ENCODE measurements at regions not wholly inside any gene's neighbourhood (a gene's known extent, or its start where the extent isn't known, plus 50 kb on each side); places are given as distances from the start of the nearest gene placed in this dataset.
"Not testable (repeated sequence)": the region's sequence is repeated elsewhere in the genome, so short reads cannot be mapped to it uniquely, and the experiment has no call there.

GRCh38 chr4:170389411-170389810, 299.7 kb upstream of the AADAT start:
- Histone ChIP-seq H3K4me3 (ENCODE audit: low read depth in 1 of 5, low read length in 5 of 5) (no peak overlapping the region), H3K9me3 (ENCODE audit: control insufficient read depth in 5 of 5, low read length in 5 of 5) (peaks cover 0 to 7% (median 0%) of the 10 kb centered on the region in 5 donors), H3K27me3 (ENCODE audit: control insufficient read depth in 5 of 5, insufficient read depth in 4 of 5, low read length in 5 of 5) (no peaks in the 10 kb centered on the region), H3K9ac (ENCODE audit: low read length in 5 of 5) (no peak overlapping the region), H3K36me3 (ENCODE audit: control insufficient read depth in 5 of 5, insufficient read depth in 5 of 5, low read length in 5 of 5) (no peaks in the 10 kb centered on the region), H3K27ac (ENCODE audit: low read depth, low read length) (no peak overlapping the region), H3K4me1 (ENCODE audit: control insufficient read depth in 5 of 5, insufficient read depth in 5 of 5, low read length in 5 of 5) (no peaks in the 10 kb centered on the region)

GRCh38 chr4:170388255-170388654, 298.5 kb upstream of the AADAT start:
- no peaks in the 10 kb centered on the region for H3K27me3 ChIP-seq (ENCODE audit: control insufficient read depth in 5 of 5, insufficient read depth in 4 of 5, low read length in 5 of 5)
- no peaks in the 10 kb centered on the region for H3K36me3 ChIP-seq (ENCODE audit: control insufficient read depth in 5 of 5, insufficient read depth in 5 of 5, low read length in 5 of 5)
- no peak overlapping the region for H3K9ac ChIP-seq (ENCODE audit: low read length in 5 of 5)
- H3K4me3 ChIP-seq (ENCODE audit: low read depth in 1 of 5, low read length in 5 of 5), result no peak overlapping the region
- H3K27ac ChIP-seq (ENCODE audit: low read depth, low read length), result no peak overlapping the region
- H3K9me3 ChIP-seq (ENCODE audit: control insufficient read depth in 5 of 5, low read length in 5 of 5), result peaks cover 0 to 7% (median 0%) of the 10 kb centered on the region in 5 donors
- H3K4me1 ChIP-seq (ENCODE audit: control insufficient read depth in 5 of 5, insufficient read depth in 5 of 5, low read length in 5 of 5), result no peaks in the 10 kb centered on the region

GRCh38 chr4:170386971-170387370, 297.2 kb upstream of the AADAT start:
- Histone ChIP-seq H3K9ac (ENCODE audit: low read length in 5 of 5) (no peak overlapping the region), H3K4me3 (ENCODE audit: low read depth in 1 of 5, low read length in 5 of 5) (no peak overlapping the region), H3K9me3 (ENCODE audit: control insufficient read depth in 5 of 5, low read length in 5 of 5) (peaks cover 0 to 7% (median 0%) of the 10 kb centered on the region in 5 donors), H3K27me3 (ENCODE audit: control insufficient read depth in 5 of 5, insufficient read depth in 4 of 5, low read length in 5 of 5) (no peaks in the 10 kb centered on the region), H3K27ac (ENCODE audit: low read depth, low read length) (no peak overlapping the region), H3K4me1 (ENCODE audit: control insufficient read depth in 5 of 5, insufficient read depth in 5 of 5, low read length in 5 of 5) (no peaks in the 10 kb centered on the region), H3K36me3 (ENCODE audit: control insufficient read depth in 5 of 5, insufficient read depth in 5 of 5, low read length in 5 of 5) (no peaks in the 10 kb centered on the region)

- Histone ChIP-seq H3K36me3 (ENCODE audit: control insufficient read depth in 5 of 5, insufficient read depth in 5 of 5, low read length in 5 of 5) (no peaks in the 10 kb centered on the region), H3K27me3 (ENCODE audit: control insufficient read depth in 5 of 5, insufficient read depth in 4 of 5, low read length in 5 of 5) (no peaks in the 10 kb centered on the region), H3K9ac (ENCODE audit: low read length in 5 of 5) (no peak overlapping the region), H3K9me3 (ENCODE audit: control insufficient read depth in 5 of 5, low read length in 5 of 5) (peaks cover 0 to 7% (median 0%) of the 10 kb centered on the region in 5 donors), H3K27ac (ENCODE audit: low read depth, low read length) (no peak overlapping the region), H3K4me3 (ENCODE audit: low read depth in 1 of 5, low read length in 5 of 5) (no peak overlapping the region), H3K4me1 (ENCODE audit: control insufficient read depth in 5 of 5, insufficient read depth in 5 of 5, low read length in 5 of 5) (no peaks in the 10 kb centered on the region)
These were observed 296.8 kb upstream of the AADAT start for GRCh38 chr4:170386511-170386910.

- Histone ChIP-seq H3K9ac (ENCODE audit: low read length in 5 of 5) (no peak overlapping the region), H3K4me1 (ENCODE audit: control insufficient read depth in 5 of 5, insufficient read depth in 5 of 5, low read length in 5 of 5) (no peaks in the 10 kb centered on the region), H3K9me3 (ENCODE audit: control insufficient read depth in 5 of 5, low read length in 5 of 5) (peaks cover 0 to 14% (median 8%) of the 10 kb centered on the region in 5 donors), H3K4me3 (ENCODE audit: low read depth in 1 of 5, low read length in 5 of 5) (no peak overlapping the region), H3K27me3 (ENCODE audit: control insufficient read depth in 5 of 5, insufficient read depth in 4 of 5, low read length in 5 of 5) (no peaks in the 10 kb centered on the region), H3K27ac (ENCODE audit: low read depth, low read length) (no peak overlapping the region), H3K36me3 (ENCODE audit: control insufficient read depth in 5 of 5, insufficient read depth in 5 of 5, low read length in 5 of 5) (no peaks in the 10 kb centered on the region)
These were observed 285.0 kb upstream of the AADAT start for GRCh38 chr4:170374770-170375169.

GRCh38 chr4:170348945-170349344, 259.2 kb upstream of the AADAT start:
- Histone ChIP-seq H3K9ac (ENCODE audit: low read length in 5 of 5) (no peak overlapping the region), H3K4me3 (ENCODE audit: low read depth in 1 of 5, low read length in 5 of 5) (no peak overlapping the region), H3K9me3 (ENCODE audit: control insufficient read depth in 5 of 5, low read length in 5 of 5) (peaks cover 0 to 5% (median 0%) of the 10 kb centered on the region in 5 donors), H3K27me3 (ENCODE audit: control insufficient read depth in 5 of 5, insufficient read depth in 4 of 5, low read length in 5 of 5) (no peaks in the 10 kb centered on the region), H3K27ac (ENCODE audit: low read depth, low read length) (no peak overlapping the region), H3K4me1 (ENCODE audit: control insufficient read depth in 5 of 5, insufficient read depth in 5 of 5, low read length in 5 of 5) (no peaks in the 10 kb centered on the region), H3K36me3 (ENCODE audit: control insufficient read depth in 5 of 5, insufficient read depth in 5 of 5, low read length in 5 of 5) (no peaks in the 10 kb centered on the region)

GRCh38 chr4:170347191-170347590, 257.4 kb upstream of the AADAT start:
- H3K27ac ChIP-seq (ENCODE audit: low read depth, low read length); H3K9ac ChIP-seq (ENCODE audit: low read length in 5 of 5); H3K36me3 ChIP-seq (ENCODE audit: control insufficient read depth in 5 of 5, insufficient read depth in 5 of 5, low read length in 5 of 5); H3K4me1 ChIP-seq (ENCODE audit: control insufficient read depth in 5 of 5, insufficient read depth in 5 of 5, low read length in 5 of 5); H3K4me3 ChIP-seq (ENCODE audit: low read depth in 1 of 5, low read length in 5 of 5); H3K9me3 ChIP-seq (ENCODE audit: control insufficient read depth in 5 of 5, low read length in 5 of 5); H3K27me3 ChIP-seq (ENCODE audit: control insufficient read depth in 5 of 5, insufficient read depth in 4 of 5, low read length in 5 of 5): not testable (repeated sequence)

GRCh38 chr4:170339522-170339921, 249.8 kb upstream of the AADAT start:
- H3K4me1 ChIP-seq (ENCODE audit: control insufficient read depth in 5 of 5, insufficient read depth in 5 of 5, low read length in 5 of 5), result no peaks in the 10 kb centered on the region
- no peak overlapping the region for H3K4me3 ChIP-seq (ENCODE audit: low read depth in 1 of 5, low read length in 5 of 5)
- no peak overlapping the region for H3K9ac ChIP-seq (ENCODE audit: low read length in 5 of 5)
- peaks cover 0 to 6% (median 2%) of the 10 kb centered on the region in 5 donors for H3K9me3 ChIP-seq (ENCODE audit: control insufficient read depth in 5 of 5, low read length in 5 of 5)
- H3K36me3 ChIP-seq (ENCODE audit: control insufficient read depth in 5 of 5, insufficient read depth in 5 of 5, low read length in 5 of 5), result no peaks in the 10 kb centered on the region
- no peaks in the 10 kb centered on the region for H3K27me3 ChIP-seq (ENCODE audit: control insufficient read depth in 5 of 5, insufficient read depth in 4 of 5, low read length in 5 of 5)
- H3K27ac ChIP-seq (ENCODE audit: low read depth, low read length), result no peak overlapping the region

GRCh38 chr4:170336238-170336775, 246.6 kb upstream of the AADAT start:
- H3K4me3 ChIP-seq (ENCODE audit: low read depth in 1 of 5, low read length in 5 of 5), result no peak overlapping the region
- H3K9me3 ChIP-seq (ENCODE audit: control insufficient read depth in 5 of 5, low read length in 5 of 5), result peaks cover 0 to 6% (median 2%) of the 10 kb centered on the region in 5 donors
- H3K36me3 ChIP-seq (ENCODE audit: control insufficient read depth in 5 of 5, insufficient read depth in 5 of 5, low read length in 5 of 5), result no peaks in the 10 kb centered on the region
- no peak overlapping the region for H3K9ac ChIP-seq (ENCODE audit: low read length in 5 of 5)
- no peaks in the 10 kb centered on the region for H3K27me3 ChIP-seq (ENCODE audit: control insufficient read depth in 5 of 5, insufficient read depth in 4 of 5, low read length in 5 of 5)
- no peaks in the 10 kb centered on the region for H3K4me1 ChIP-seq (ENCODE audit: control insufficient read depth in 5 of 5, insufficient read depth in 5 of 5, low read length in 5 of 5)
- H3K27ac ChIP-seq (ENCODE audit: low read depth, low read length), result no peak overlapping the region

- H3K9me3 ChIP-seq (ENCODE audit: control insufficient read depth in 5 of 5, low read length in 5 of 5), result peaks cover 0 to 9% (median 0%) of the 10 kb centered on the region in 5 donors
- H3K4me1 ChIP-seq (ENCODE audit: control insufficient read depth in 5 of 5, insufficient read depth in 5 of 5, low read length in 5 of 5), result no peaks in the 10 kb centered on the region
- H3K27ac ChIP-seq (ENCODE audit: low read depth, low read length), result no peak overlapping the region
- H3K4me3 ChIP-seq (ENCODE audit: low read depth in 1 of 5, low read length in 5 of 5), result no peak overlapping the region
- H3K9ac ChIP-seq (ENCODE audit: low read length in 5 of 5), result no peak overlapping the region
- H3K27me3 ChIP-seq (ENCODE audit: control insufficient read depth in 5 of 5, insufficient read depth in 4 of 5, low read length in 5 of 5), result no peaks in the 10 kb centered on the region
- H3K36me3 ChIP-seq (ENCODE audit: control insufficient read depth in 5 of 5, insufficient read depth in 5 of 5, low read length in 5 of 5), result no peaks in the 10 kb centered on the region
These were observed 235.8 kb upstream of the AADAT start for GRCh38 chr4:170325599-170325998.

GRCh38 chr4:170323623-170324022, 233.9 kb upstream of the AADAT start:
- H3K9me3 ChIP-seq (ENCODE audit: control insufficient read depth in 5 of 5, low read length in 5 of 5), result peaks cover 0 to 9% (median 0%) of the 10 kb centered on the region in 5 donors

More at GRCh38 chr4:170323623-170324022, 233.9 kb upstream of the AADAT start:
- Histone ChIP-seq H3K4me1 (ENCODE audit: control insufficient read depth in 5 of 5, insufficient read depth in 5 of 5, low read length in 5 of 5) (no peaks in the 10 kb centered on the region), H3K27ac (ENCODE audit: low read depth, low read length) (no peak overlapping the region), H3K27me3 (ENCODE audit: control insufficient read depth in 5 of 5, insufficient read depth in 4 of 5, low read length in 5 of 5) (no peaks in the 10 kb centered on the region), H3K9ac (ENCODE audit: low read length in 5 of 5) (no peak overlapping the region), H3K4me3 (ENCODE audit: low read depth in 1 of 5, low read length in 5 of 5) (no peak overlapping the region), H3K36me3 (ENCODE audit: control insufficient read depth in 5 of 5, insufficient read depth in 5 of 5, low read length in 5 of 5) (no peaks in the 10 kb centered on the region)
